Breast epithelium (tissue), 3 donors: ENCODE measurements at regions not wholly inside any gene's neighbourhood (a gene's known extent, or its start where the extent isn't known, plus 50 kb on each side); places are given as distances from the start of the nearest gene placed in this dataset.

Experiments used
- CTCF ChIP-seq, 3 donors: fragments of 450-650 bp; IDR thresholded peaks; one replicate each; pipeline ENCODE4 v1.5.1; 2016 to 2017; ENCODE audit warnings: antibody characterized with exemption in 3 of 3, mild to moderate bottlenecking in 3 of 3, moderate library complexity in 3 of 3
- POLR2A ChIP-seq: fragments of 450-650 bp; IDR thresholded peaks from one replicate; pipeline ENCODE4 v1.6.1; 2016; ENCODE audit warnings: antibody characterized with exemption, mild to moderate bottlenecking, moderate library complexity
- POLR2AphosphoS5 ChIP-seq, 3 donors: sonication (generic); formaldehyde crosslinking; IDR thresholded peaks; one replicate each; pipeline ENCODE4 v1.6.1; 2017; ENCODE audit warnings: antibody characterized with exemption in 3 of 3

GRCh38 chr17:71114911-71115668 is 945.8 kb downstream of the KCNJ2 start:
- no peak for TF ChIP-seq POLR2A
- no peak for TF ChIP-seq CTCF (IDR thresholded peaks at IDR 0.05)
- no peak for TF ChIP-seq POLR2AphosphoS5 (IDR thresholded peaks at IDR 0.05)
